ENCODE measurements at regions not wholly inside any gene's neighbourhood (a gene's known extent, or its start where the extent isn't known, plus 50 kb on each side); places are given as distances from the start of the nearest gene placed in this dataset.

DNA sequence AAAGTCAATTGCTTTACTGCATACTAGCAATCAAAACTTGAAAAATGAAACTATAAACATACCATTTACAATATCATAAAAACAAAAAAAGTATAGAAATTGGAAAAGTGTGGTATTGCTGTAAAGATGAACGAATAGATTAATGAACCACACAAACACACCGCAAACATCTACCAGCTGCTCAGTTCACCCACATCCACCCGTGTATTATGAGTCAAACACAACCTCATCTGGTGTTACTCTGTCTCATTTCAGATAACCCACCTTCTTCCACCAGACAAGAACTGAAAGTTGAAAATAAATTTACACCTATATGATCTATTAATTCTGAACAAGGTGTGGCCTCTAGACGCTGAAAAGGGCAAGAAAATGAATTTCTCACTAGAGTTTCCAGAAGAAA, 53.3 kb downstream of the BLID start:
- no peak for DNase-seq

DNA sequence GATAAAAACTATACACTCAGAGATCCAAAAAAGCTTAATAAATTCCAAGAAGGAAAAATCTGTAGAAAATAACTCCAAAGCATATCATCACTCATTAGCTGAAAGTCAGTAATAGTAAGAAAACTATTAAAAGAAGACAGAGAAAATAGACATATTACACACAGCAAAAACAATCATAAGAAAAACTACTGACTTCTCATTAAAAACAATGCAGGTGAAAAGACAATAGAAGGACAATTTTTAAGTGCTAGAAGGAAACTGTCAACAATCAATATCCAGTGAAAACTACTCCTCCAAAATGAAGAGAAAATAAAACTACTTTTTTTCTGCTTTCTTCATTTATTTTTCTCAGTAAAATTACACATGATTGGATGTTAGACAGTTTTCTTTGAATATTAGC, 56.5 kb downstream of the BLID start:
- no peak for DNase-seq

DNA sequence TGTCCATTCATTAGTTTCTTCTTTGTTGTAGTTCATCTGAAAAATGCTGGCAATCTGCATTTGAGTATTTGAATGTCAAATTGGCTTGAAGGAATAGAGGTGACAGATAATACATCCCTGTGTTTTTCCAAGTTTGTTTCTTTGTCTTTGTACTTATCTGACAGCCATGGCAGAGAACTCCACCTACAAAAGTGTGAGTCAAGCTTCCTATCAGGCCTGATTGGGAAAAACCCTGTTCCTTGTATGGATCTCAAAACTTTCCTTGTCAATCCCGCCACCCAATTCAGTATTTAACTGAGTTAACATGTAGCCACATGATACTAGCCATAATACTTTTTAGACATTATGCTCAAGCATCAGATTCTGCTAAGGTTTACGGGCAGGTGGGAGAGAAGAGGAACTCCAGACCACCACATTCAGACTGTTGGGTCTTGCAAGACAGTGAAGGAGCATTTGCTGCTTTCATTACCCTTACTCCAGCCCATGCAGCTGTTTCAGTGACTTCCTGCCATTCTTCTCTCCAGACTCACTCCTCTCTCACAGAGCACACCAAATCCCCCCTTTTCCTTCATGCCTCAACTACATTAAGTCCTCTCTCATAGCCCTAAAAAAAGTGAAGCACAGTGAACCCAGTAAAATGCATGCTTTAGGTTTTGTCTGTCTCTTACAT, 65.9 kb downstream of the BLID start:
- DNase-seq, result no peak

DNA sequence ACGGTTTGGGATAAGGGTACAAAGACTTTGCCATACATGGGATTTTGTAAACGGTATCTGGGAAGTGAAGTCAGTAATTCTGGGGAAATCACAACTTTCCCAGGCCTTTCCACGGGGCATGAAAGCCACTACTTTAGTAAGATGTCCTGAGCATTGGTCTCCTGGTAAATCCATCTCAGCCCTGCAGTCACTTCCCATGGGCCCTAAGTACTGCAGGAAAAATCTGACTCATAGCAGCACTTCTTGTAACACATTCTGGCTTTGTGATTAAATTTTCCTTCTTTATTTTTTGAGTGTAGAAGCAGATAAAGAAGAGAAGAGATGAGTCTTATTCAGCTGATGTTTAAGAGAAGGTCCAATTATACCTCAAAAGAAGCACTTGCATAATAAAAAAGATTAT, 67.6 kb downstream of the BLID start:
- DNase-seq, result no peak

DNA sequence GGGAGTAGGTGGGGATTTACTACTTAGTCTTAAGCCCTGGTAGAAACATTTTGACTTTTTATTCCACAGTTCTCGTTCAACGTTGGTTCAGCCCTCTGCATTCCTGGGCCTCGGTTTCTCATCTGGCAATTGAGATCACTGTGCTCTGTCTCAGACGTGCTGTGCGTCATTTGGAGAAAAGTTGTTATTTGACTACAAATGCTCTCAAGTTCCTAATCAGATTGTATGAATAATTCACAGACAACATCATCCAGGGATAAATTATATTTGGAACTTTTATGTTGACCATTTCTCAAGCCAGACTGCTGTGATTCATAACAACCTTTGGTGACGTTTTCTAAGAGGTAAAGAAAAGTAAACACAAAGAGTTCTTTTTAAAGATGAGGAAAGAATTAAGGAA, 69.2 kb downstream of the BLID start:
- DNase-seq, result no peak

DNA sequence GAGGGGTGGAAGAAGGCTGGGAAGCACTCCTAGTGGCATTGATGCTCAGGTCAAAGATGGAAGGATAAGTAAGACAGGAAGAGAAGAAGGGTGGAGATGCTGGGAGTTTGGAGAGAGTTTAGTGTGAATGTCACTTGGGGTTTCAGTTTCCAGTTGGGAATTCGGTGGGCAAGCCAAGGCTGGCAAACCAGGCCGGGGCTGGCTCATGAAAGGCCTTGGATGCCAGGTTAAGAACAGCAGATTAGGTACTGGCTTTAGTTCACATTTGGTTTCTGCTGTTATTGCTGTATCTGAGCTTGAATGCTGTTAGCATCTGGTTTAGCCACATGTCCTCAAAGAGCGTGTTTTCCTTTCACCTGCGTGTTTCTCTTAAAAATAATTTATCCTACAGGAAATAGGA, 69.6 kb downstream of the BLID start:
- DNase-seq, result no peak

DNA sequence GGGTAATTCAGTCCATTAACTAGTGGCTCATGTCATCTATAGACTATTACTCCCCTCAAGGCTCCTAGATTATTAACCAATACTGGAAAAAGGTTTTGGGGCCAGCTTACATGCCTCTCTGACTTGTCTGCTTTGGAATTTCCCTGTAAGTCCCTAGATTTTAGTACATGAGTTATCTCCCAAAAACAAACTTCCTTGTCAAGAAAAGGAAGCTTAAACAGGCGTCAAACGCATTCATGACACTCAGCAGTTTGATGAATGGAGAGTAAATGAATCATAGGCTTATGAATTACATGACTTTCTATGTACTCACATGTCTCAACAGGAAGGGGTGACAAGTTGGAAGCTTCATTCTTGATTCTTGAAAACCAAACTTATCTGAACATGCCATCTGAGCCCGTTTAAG, 70.8 kb downstream of the BLID start:
- DNase-seq, result no peak

DNA sequence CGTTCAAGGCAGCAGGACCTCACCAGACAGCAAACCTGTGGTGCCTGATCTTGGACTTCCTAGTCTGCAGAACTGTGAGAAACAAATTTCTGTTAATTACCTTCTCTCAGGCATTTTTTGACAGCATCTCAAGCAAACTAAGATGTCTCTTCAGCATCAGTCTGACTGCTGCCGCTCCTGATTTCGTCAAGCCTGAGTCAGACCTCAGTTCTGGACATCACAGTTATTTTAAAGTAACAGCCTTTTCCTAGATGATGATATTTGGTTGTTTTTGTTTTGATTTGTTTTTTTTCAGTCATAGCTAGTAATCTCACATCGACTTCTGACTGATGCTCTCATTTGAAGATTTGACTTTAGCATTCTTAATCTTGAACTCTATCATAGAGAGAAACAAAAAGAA, 71.9 kb downstream of the BLID start:
- no peak for DNase-seq

DNA sequence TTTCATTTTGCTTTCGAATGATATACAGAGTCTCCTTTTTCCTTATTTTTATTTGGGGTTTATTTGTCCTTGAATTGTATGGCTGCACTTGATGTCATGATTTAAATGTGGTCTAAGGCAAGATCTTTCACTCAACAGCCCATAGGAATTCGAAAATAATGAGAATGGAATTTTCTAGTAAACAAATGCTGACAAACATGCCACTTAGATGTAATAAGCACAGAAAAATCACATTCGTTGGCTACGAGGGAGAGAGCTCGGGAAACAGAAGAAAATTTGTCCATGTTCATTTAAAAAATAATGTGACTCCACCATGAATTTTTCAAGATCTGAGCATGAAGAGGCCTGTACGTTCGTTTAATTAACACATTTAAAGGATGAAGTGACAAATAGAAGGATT, 73.0 kb downstream of the BLID start:
- DNase-seq, result no peak

DNA sequence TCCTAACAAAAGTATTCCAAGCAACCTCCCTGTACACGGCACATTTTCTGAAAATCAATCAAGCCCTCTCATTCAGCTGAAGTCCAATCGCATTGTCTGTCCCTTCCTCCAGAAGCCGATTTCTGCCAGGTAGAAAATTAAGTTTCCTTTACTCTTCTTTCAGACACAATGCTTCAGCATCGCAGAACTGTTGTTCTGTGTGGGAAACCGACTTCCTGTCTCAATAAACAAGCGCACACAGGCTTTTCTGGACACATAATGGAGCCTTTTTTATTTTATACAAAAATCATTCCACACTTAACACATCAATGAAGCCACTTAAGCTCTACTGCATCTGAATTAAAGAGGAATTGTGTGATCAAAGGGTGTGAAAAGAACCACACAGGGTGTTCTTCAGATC, 75.6 kb downstream of the BLID start:
- no peak for DNase-seq

DNA sequence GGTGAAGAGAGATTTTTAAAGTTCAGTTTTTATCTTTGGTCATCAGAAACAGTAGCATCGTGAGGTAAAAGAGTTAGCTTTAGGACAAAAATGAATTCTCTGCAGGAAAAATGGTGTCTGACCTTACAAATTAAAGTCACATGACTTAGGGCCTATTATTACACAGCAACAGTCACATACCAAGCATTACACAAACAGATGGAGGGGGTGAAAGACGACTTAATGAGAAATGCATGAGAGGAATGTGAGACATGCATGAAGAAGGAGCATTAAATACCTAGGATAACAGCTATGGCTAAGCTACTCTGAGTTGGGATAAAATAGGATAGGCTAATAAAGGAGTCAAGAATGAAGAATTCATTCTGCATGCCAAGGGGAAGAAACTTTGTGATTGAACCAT, 77.5 kb downstream of the BLID start:
- DNase-seq, result no peak

DNA sequence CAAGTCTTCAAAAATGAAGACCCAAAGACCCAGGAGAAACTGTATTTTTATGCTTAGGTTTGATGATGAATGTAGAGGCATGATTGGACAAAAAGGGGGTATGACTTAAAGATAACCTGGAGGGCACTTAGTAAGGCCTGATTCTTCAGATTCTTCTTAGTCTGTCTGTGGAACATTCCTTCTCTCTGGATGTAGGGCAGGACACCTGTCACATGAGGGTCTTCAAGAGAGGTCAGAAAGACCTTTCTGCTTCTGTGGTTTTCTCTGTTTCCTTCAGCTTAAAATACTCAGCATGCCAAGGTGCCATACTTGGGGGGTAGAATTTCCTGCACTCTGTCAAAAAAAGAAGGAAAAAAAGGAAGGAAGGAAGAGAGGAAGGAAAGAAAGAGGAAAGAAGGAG, 78.1 kb downstream of the BLID start:
- no peak for DNase-seq

DNA sequence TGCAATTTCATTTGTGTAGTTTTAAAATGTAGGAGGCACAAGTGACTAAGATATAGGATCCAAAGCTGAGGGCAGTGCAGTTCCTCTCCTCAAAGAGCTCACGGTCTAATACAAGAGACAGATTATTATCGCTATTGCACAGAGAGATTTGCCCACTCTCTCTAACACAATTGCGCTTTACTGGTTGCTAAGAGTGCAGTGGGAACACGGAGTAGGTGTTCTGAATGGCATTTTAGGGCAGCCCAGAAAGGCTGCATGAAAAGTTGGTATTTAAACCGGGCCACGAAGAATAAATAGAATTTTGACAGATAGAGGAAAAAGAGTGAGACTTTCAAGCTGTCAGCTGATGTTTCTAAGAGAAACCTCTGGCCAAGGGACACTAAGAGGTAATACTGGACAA, 79.5 kb downstream of the BLID start:
- DNase-seq, result no peak

DNA sequence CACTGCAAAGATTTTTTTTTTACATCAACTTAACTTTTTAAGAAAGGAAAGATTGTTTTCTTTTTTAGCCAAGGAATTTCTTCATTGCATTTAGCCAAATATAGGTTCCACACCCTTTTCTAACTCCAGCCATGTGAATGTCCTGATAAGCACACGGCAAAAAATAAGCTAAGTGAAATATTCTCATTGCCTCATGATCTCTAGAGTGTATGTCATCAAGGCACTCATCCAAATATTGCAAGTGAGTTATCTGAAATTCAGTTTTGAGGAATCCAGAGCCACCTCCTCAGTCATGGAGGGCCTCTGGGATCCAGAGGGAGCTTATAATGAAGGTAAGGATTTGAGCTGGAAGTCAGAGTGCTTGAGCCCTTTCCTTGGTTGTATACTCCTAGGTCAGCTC, 80.0 kb downstream of the BLID start:
- DNase-seq, result no peak

DNA sequence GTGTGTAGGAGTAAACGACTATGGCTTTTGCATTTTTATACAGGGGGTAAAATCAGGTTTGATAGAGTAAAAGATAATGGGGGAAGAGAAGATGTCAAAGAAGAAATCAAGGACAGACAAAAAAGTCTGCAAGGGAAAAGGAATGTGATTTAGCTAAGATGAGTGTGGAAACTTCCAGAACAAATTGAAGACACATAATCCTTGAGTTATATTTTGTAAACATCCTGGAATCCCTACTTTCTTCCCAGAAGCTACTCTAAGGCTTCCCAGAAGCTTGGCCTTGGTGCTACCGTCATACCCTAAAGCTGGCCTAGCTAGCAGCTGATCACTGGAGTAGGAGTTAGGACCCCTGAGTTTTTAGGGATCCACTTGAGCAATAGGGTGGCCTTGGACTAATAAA, 82.4 kb downstream of the BLID start:
- DNase-seq, result no peak

DNA sequence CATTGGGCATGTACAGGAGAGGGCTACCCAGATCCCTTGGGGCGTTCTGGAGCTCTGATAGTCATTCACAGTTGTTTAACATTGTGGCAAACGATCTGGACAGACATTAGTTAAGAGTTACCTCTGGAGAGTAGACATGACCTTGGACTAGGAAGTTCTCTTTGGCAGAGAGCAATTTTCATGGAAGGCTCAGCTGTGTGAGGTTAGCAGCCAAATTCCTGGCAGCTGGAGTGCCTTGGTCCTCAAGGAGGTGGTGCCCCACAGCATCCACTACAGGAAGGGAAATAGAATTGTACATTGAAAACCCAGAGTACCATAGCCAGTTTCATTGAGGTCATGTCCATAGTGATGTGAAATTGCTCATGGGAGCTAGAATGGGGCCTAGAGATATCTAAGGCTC, 82.8 kb downstream of the BLID start:
- no peak for DNase-seq

DNA sequence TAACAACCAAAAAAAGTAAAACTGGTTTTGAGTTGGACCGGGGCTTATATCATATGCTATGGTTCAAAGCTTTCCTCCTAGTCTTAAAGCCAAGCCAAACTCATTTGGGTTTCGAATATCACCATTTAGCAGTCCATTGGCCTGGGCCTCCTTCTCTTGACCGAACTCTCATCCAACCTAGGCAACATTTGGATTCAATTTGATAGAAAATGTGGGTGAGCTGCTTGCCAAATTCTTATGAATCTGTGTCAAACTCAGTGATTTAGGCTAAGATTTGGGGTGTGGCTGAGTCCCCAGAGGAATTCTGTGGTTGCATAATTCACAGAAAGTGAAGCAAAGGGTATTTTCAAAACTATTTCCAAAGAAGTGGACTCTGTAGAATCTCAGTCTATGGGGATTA, 83.7 kb downstream of the BLID start:
- DNase-seq, result no peak

DNA sequence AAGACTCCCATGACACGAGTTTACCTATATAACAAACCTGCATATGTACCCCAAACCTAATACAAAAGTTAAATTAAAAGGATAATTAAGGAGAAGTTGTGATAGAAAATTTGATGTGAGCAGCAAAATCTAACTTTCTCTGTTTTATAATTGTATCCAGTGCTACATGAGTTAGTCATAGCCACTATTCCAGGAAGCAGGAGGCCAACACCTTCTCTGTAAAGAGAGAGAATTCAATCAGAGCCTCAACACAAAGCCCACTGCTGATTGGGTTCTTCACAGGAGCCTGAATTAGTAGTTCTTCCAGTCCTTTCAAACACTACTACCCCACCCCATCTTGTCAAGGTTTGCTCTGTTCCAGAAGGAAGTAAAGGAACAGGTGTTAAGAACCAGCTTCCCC, 84.2 kb downstream of the BLID start:
- DNase-seq, result no peak

DNA sequence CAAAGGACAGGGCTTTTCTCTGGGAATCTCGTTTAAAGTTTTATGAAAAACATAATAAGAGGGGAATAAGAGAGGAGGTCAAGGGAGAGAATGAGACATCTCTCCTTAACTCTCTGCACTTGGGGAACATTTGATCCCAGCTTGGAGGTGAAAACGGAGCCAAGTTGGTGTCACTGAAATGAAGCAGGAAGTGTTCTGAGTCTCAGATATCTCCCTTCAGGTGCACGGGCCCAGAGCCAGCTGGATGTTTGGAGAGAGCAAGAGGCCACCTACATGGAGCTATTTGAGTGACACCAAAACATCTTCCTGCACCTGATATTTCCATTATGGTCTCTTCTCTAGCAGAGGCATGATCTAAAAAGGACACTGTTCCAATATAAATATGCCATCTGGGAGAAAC, 85.7 kb downstream of the BLID start:
- no peak for DNase-seq

DNA sequence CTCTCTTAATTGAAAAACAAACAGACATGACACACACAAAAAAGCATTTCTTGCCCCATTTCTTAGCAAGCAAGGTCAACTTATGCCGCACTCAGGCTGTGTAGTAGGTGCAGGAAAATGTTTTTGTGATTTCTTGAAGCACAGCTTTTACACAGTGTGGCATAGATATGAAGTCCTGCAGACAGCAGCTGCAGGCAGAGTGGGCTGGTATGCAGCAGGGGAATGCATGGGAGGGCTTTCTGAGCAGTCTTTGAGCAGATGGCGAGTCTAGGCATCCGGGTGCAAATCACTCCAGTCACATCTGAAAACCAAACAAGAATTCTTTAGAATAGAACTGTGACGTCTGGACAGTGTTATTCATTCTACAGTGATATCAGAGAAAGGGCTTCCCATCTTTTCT, 87.5 kb downstream of the BLID start:
- DNase-seq, result no peak

DNA sequence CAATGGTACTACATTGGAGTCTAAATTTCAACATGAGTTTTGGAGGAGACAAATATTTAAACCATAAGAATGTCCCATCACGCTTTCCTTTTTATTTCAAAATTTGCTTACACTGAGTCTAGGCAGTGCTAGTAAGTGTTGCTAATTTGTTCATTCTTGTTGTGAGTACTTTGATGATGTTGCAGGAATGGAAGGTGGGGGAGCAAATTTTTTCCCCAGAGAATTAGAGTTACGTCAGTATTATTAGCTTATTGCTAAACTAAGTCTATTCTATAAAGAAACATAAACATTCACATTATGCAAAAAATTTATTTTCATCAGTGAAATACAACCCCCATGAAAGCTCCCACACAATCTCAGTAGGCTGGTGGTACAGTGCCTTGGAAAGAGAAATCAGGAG, 88.0 kb downstream of the BLID start:
- DNase-seq, result no peak

DNA sequence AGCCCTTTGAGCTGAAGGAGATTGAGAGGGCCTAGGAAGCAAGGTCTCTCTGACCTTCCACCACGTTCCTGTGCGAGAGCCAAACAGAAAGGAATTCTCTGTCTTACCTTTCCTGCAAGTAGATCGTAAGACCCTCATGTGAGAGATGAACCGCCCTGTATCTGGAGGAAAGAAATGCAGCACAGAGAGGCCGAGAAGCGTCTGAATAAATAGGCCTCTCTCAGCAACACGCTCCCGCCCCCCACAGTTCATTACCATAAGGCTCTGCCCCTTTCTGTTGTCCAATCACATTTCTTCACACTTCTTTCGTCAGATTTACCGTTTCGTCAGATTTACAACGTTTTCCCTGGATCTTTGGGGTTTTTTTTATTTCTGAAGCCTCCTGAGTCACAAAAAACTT, 90.3 kb downstream of the BLID start:
- no peak for DNase-seq

DNA sequence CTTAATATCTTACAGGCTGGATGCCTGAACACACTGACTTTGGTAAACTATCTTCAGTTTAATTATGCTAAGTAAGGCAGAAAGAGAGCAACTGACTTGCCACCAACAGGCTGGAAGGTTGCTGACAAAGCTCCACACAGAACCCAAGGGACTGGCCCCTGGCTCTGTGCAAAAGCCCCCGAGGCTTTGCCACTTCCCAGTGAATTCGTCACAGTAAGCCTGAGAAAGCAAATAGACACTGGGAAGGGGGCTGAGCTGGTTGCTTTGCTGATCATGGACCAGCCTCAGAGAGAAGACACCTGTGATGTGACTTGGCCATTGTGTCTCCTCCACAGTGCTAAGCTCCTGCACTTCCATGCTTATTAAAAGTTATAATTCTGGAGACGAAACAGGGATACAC, 91.7 kb downstream of the BLID start:
- DNase-seq, result no peak

DNA sequence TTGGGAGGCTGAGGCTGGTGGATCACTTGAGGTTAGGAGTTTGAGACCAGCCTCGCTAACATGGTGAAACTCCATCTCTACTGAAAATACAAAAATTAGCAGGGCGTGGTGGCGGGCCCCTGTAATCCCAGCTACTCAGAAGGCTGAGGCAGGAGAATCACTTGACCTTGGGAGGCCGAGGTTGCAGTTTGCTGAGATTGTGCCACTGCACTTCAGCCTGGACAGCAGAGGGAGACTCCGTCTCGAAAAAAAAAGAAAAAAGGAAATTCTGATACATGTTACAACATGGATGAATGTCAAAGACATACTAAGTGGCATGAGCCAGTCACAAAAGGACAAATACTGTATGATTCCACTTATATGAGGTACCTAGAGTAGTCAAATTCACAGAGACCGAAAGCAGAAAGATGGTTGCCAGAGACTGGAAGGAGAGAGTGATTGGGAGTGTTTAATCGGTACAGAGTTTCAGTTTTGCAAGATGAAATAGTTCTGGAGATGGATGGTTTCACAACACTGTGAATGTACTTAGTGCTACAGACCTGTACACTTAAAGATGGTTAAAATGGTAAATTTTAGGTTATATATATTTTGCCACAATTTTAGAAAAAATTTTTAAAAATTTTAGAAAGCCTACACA, 92.3 kb downstream of the BLID start:
- no peak for DNase-seq

DNA sequence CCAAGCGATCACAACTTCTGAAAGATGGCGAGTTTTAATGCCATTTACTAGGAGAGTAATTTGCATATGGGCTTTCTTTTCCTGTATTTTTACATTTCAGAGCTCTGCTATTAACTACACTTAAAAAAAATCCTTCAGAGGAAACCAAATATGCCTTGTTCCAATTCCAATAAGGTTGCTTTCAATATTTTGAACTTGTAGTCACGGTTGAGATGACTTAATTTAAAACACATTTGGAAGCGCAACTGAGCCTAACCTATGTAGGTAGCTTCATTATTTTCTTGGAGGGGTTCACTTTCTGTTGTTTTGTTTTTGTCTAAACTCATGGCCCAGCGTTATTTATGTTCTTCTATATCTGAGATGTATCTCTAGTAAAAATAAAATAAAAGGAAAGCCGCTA, 93.4 kb downstream of the BLID start:
- no peak for DNase-seq

DNA sequence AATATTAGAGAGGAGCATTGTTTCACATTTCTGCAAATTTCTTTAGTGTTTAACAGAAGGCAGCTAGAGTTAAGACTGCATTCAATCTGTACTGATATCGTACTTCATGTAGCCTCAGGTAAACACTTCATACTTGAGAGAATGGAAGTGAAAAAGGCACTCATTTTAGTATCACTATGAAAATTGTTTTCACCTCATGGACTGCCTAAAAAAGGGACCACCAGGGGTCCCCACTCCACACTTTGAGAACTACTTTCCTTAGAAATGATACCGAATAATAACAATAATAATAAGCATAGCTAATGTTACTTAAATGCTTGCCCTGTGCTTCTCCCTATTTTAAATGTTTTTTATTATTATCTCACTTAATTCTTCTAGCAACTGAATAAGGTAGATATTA, 95.1 kb downstream of the BLID start:
- no peak for DNase-seq

All from NCI-H2171 (cell line).